GM21529 (cell line): ENCODE measurements at regions not wholly inside any gene's neighbourhood (a gene's known extent, or its start where the extent isn't known, plus 50 kb on each side); places are given as distances from the start of the nearest gene placed in this dataset.

Experiments
- ATAC-seq: cut with Tn5 transposase; IDR thresholded peaks from one replicate; pipeline ENCODE4 v1.9.1; 2021; ENCODE audit not compliant: unreplicated experiment

DNA sequence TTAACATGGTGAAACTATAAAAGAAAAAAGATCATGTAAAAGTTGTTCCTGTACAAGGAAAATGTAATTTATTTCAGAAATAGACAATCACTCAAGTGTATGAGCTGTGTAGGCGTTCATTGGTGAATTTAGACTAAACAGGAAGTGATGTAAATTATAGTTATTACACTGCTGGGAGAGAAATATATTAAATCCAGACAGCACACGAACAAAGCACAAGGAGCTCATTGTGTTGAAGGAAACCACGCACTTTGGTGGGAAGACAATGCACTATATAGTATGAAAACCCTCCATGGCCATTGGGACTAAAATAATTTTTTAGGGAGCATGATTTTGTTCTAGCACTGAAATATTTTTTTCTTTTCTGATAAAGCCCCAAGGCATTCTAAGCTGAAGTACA lies 450.5 kb downstream of the KLF12 start:
- no peak for ATAC-seq

DNA sequence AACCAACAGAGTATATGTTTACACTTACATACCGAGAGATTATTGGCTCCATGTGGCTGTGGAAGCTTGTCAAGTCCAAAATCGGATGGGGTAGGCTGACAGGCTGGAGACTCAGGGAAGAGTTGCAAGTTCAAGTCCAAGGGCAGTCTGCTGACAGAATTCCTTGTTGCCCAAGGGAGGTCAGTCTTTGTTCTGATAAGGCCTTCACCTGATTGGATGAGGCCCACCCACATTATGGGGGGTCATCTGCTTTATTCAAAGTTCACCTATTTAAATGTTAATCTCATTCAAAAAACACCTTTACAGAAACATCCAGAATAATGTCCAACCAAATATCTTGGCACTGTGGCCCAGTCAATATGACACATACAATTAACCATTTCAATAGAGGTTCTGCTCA lies 452.4 kb downstream of the KLF12 start:
- ATAC-seq: no peak

DNA sequence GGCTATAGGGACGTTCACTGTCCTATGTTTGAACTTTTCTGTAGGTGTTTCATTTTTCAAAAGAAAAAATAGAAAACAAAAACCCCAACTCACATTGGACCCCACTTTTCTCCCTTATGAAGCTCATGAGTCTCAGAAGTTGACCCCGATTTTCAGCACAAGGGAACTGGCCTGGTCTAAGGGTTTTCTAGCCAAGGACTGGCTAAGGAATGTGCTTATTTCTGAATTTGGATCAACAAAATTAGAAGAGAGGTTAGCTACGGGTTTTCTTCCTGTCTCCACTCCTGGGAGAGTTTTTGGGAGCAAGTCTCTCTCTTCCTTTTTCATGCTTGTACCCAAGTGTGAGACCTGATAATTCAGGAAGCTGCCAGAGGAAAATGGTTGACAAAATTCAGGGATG lies 453.2 kb downstream of the KLF12 start:
- no peak for ATAC-seq

DNA sequence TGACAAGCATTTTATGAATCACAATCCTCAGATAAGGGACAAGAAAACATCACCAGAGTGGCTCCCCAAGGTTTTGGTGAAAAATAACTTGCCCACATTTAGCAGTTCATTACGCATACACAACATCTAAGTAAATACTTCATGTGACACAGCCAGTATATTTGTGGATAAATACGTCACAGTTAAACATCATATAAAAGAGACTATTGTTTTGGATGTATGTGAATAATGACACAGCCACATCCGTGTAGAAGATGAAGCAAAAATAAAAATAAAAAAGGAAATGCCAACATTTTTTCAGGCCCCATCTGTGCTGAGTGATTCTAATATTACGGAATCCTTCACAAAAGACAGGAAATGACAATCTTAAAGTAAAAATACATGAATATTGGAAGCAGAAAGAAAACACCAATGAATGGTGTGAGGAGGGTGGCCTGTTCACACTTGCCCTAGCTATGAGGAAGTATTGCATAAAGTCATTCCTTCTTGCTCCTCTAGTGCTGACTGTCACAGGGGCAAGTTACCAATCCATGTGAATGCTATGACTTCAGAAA lies 457.1 kb downstream of the KLF12 start:
- no peak for ATAC-seq

DNA sequence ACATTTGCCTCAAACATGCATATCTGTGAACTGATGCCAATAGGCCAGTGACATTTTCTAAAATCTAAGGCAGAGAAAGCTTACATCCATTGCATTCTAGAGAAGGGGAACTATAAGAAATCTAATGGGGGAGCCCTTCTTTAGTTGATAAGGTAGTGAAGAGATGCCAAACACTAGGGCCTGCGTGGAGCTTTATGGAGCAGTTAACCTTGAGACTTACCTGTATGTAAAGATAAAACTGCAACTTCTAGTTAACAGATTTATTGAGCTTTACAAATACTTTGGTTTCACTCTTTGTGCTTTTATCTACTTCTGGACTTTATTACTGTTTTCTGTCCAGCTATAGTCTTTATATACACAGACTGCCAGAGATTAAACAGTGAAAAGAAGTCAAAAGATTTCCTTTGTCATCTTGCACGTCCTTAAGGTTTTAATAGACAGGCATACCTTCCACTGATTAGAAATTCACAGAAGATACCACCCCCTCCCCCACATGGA lies 457.6 kb downstream of the KLF12 start:
- ATAC-seq: no peak

DNA sequence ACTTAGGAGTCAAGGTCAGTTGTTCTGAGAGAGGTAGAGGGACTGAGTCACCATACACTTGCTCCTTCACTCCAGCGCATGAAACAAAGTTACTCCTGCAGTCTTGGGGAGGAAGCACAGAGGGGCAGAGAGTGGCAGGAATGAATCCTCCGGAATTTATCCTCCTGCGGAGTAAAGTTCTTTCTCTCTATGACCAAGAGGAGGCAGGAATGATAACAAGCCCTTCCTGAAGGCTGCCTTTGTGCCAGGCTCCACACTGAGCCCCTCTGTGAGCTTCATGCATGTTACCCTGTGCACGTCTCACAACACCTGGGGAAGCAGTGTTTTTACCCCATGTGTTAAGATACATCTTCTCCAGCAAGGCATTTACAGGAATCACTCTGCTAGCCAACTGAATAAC lies 458.4 kb downstream of the KLF12 start:
- ATAC-seq: no peak

DNA sequence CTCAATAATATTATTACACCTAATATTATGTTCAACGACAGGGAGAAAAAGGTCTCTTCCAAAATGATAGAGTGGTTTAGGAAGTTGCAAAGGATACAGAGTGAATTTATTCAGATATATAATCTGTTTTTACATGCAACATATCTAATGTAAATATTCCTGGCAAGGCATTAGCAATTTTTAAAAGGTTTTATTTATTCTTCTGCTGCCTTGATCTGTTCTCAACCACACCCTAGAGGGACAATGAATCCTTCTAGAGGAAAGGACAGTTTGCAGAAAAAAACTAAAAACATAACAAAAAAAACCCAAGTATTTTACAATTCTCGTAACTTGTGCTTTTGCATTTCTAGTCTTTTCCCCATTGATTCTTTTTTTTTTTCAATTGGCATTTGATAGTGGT lies 459.6 kb downstream of the KLF12 start:
- no peak for ATAC-seq

DNA sequence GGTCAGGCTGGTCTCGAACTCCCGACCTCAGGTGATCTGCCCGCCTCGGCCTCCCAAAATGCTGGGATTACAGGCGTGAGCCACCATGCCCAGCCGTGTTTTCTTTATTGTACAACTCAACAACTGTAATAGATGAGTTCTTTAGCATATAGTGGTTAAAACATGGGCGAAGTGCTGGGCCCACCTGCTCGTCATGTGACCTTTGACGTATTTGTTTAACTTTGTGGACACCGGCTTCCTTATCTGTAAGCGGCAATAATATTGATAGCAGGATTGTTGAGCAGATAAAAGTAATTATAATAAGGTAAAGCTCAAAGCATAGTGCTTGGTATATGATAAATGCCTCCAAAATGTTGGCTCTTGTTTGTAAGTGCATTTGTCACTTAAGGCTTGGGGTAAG lies 460.3 kb downstream of the KLF12 start:
- ATAC-seq: no peak

DNA sequence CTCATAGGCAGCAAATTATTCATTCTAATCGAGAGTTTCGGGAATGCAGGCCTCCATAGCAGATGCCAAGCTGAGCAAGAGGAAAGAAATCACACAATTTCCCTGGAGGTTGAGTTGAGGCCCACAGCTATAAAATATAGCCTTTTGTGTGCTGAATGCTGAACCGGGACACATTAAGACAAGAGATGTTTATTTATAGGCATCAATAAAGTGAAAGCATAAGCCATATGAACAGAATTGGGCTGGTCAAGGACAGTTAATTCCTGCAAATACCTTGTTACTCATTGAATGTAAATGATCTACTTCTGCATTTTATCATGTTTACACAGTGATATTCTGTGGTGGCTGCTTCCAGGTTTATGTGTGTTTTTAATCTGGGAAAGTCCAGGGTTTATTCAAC lies 461.7 kb downstream of the KLF12 start:
- no peak for ATAC-seq

DNA sequence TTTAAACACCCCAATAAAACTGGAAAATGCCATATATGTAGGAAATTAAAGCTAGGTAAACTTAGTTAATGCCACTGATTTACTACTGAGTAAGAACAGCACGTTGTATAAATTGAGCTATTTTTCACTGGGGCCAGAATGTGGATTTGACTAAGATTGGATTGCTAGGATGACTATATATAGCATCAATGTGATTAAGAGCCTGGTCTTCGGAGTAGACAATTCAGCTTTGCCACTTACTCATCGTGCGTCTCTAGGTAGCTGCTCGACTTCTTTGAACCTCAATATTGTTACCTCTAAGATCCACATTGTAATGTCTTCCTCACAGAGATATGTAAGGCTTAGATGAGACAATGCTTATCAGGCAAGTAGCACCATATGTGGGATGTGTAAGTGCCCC lies 462.5 kb downstream of the KLF12 start:
- ATAC-seq: no peak

DNA sequence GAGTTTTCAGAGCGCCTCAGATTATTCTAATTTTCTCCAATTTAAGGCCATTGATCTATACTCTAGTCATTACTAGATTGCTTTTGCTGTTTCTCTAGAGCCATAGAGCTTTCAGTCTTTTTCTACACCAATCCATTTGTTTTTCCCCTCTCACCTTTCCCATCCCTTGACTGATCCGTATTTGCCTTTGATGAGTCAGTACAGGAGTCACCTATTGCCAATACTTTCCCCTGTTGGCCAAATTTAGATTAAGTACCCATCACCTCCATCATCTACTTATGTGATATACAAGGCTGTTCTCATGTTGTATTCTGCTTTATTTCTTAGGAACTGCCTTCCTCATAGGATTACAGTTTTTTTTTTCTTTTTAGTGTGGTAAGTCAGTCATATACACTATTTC lies 463.2 kb downstream of the KLF12 start:
- ATAC-seq: no peak

DNA sequence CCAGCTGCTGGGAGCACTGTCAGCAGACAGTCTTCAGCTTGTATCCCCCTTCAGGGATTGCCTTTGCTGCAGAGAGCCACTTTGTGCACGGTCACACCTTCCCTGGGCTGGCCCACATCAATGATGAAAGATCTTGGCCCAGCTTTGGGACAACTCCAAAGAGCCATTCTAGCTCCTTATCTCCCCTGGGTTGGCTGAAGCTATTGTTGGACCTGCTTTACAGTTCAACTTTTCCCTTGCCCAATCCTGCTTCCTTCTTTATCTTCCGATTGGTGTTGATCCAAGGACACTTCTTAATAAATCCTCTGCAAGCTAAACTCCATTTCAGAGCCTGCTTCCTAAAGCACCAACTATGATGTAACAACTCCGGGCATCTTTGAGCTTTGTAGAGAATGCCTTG lies 466.4 kb downstream of the KLF12 start:
- ATAC-seq: no peak

DNA sequence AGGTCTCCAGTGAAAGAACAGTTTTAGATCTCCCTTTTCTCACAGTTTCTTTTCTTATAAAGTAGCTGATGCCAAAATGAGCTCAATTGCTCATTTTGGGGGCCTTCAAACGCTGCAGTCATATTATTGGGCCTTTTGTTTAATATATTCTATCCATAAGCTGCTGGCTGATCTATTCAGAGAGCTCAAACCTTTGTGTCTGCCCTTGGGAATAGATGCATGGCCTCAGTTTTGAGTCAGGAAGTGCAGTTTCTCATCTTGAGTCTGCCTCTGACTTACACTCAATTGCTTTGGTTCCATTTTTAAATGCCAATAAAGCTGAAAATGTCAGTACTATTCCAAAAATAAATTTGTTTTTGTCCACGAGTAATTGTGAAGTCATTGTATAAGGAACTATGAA lies 468.9 kb downstream of the KLF12 start:
- no peak for ATAC-seq

DNA sequence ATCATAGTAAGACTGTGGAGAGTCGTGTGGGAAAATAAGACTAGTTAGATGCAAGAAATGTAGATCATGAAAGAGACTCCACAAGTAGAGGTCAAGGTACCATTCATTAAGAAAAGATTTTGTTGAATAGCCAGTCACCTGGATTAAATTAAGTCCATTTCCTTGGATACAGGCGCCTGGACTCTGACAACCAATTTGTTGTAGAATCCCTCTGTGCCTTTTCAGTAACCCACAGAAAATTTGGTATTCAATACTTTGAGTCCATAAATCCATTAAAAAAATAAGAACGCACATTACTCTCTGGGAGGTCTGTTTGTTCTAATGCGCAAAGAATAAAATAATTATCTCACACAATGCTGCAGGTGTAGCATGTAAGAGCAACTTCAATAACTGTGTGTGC lies 469.4 kb downstream of the KLF12 start:
- ATAC-seq: no peak

DNA sequence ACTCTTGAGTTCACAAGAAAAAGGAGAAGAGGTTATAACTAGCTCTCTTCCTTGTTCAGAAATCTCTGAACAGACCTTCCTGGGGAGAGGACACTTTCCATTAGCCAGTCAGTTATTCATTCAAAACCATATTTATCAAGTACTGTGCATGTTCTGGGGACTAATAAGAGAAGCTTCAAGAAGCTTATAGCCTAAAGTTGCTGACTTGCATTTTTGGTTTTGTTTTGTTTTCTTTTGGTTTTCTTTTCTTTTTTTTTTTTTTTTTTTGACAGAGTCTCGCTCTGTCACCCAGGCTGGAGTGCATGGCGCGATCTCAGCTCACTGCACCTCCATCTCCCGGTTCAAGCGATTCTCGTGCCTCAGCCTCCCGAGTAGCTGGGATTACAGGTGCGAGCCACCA lies 471.4 kb downstream of the KLF12 start:
- no peak for ATAC-seq

DNA sequence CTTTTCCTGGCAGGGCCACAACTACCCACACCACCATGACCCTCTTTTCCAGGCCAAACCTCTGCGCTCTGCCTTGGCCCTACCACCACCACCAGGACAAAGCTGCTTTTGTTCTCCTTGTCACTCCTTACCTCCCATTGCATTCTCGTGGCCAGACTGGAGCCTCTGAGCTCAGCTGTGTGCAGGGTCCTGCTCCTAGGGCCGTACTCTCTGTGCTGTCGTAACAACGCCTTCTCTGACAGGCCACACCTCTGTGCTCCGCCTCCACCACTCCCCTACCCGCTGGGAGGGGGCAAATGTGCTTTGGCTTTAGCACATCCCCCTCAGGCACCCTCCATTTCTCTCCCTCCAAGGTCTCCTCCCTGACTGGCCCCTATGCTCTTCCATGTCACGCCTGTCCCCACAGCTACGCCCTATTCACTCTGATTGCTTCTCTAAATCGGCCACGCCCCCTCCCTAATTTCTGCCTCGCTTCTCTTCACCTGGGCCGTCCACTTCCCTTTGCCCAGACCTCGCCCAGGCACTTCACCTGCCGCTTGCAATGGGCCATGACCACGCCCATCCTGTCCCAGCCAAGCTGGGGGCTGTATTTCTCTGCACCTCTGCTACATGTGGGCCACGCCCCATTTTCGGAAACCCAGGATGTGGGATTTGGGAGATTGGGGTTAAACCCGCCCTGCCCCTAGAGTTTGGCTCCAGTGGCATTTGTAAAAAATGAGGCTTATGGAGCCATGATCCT lies 472.3 kb downstream of the KLF12 start:
- no peak for ATAC-seq

DNA sequence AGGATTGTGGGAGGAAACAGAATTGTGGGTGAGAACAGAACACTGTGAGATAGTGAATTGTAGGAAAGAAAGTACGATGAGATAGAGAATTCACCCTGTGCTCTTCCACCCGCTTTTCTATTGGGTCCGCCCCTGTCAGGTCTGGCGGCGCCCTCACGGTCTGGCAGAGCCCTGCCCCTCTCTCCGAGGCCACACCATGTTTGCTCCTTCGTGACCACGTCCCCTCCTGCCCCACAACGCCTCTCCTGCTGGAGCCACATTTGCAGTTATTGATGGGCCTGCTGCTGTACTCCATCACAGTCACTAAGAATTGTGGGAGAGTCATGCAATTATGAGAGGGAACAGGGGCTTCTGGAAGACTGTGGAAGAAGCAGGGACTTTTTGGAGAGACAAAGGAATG lies 473.1 kb downstream of the KLF12 start:
- ATAC-seq: no peak

DNA sequence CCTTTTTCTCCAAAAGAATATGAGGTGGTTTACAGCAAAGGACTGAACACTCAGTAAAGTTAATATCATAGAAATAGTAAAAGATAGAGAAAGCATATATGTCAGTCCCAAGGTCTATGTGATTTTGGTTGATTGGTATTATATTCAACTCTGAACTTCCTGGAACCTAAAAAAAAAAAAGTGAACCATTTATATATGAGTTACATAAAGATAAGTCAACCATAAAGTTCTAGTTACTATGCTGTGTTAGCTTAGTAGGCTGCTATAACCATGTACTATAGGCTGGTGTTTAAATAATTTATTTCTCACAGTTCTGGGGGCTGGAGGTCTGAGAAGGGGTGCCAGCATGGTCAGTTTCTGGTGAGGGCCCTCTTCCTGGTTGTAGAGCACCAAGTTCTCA lies 475.6 kb downstream of the KLF12 start:
- ATAC-seq: no peak

DNA sequence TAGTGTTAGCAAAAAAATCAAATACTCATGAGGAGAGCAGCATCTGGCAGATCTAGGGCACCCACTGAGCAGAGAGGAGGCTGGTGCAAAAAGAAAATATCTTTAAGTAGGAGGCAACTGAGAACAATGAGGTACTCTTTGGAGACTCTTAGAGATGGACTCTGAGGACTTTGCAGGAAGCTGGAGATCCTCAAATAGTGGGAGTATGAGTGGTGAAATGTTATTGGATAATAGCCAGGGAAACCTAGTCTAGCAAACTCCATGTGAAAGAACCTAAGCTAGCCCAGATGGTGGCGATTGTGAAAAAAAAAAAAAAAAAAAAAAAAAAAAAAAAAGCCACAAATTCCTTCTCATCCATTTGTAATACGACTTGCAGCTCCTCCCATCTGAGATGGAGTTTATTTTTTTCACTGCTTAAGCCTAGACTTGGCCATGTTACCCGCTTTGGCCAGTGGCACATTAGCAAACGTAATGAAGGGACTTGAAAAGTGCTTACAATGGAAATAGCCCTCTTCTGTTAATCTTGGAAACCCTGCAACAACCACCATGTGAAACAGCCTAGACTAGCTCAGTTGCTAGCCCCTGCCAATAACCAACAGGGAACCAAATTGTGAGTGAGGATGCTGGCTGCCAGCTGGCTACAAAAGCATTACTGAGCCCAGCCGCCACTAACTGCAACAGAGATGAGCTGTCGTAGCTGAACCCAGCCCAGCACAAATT lies 476.2 kb downstream of the KLF12 start:
- no peak for ATAC-seq

DNA sequence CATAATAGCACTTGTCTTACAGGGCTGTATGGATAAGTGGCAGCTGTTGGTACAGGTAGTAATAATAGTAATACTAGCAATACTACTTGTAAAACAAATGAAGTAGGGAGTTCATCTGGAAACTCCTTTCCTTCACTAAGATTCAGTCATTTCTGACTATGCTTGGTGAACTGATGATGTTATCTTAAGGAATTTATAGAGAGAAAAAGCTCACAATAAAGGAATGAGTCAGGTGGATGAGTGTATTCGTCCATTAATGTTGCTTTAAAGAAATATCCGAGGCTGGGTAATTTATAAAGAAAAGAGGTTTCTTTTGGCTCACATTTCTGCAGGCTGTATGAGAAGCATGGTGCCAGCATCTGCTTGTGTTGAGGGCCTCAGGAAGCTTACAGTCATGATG lies 477.3 kb downstream of the KLF12 start:
- ATAC-seq: no peak

DNA sequence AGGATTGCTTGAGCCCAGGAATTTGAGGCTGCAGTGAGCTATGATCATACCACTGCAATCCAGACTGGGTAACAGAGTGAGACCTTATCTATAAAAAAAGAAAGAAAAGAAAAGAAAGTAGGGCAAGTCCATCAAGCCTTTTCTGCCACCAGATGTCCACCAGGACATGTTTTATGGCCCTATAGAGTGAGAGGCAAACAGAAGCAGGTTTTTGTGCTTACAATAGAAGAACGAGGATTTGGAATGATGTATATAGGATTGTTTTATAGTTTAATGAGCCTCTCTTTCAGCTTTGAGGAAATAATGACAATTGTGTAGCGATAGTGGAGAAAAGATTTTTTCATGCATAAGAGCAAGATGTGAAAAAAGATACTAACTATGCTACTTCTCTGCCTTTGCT lies 480.5 kb downstream of the KLF12 start:
- no peak for ATAC-seq

DNA sequence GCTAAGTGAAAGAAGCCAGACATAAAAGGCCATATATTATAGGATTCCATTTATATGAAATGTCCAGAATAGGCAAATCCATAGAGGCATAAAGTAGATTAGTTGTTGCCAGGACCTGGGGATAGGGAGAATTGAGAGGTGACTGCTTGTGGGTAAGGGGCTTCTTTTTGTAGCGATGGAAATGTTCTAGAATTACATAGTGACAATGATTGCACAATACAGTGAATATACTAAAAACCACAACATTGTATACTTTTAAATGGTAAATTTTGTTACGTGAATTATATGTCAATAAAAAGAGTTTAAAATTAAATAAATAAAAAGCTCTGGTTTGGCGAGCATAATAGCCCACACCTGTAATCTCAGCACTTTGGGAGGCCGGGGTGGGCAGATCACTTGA lies 486.8 kb downstream of the KLF12 start:
- ATAC-seq: no peak
